ENCODE measurements at regions not wholly inside any gene's neighbourhood (a gene's known extent, or its start where the extent isn't known, plus 50 kb on each side); places are given as distances from the start of the nearest gene placed in this dataset.
"Not testable (repeated sequence)": the region's sequence is repeated elsewhere in the genome, so short reads cannot be mapped to it uniquely, and the experiment has no call there.

GRCh38 chr6:167707686-167708500, 118.8 kb upstream of the AFDN start:
- no peak overlapping the region for H2BK120ac ChIP-seq (ENCODE audit: insufficient read depth, low read length, poor library complexity)
- peaks cover 3% of the 10 kb centered on the region in 2 experiments for H3K4me1 ChIP-seq (ENCODE audit: control insufficient read depth in 1 of 2, insufficient read depth in 2 of 2, low read length in 2 of 2)
- no CpG with 5 or more reads among the region's 25 CpGs for WGBS (ENCODE audit: extremely low coverage, insufficient coverage, insufficient read length)
- H3K9me3 ChIP-seq (ENCODE audit: insufficient read depth, low read depth, low read length), result peaks cover 7% of the 10 kb centered on the region
- no peaks in the 10 kb centered on the region for H3K79me2 ChIP-seq (ENCODE audit: control insufficient read depth, insufficient read depth, low read length, poor library complexity)
- H3K79me1 ChIP-seq (ENCODE audit: low read length), result no peaks in the 10 kb centered on the region
- no peak overlapping the region for H2BK5ac ChIP-seq (ENCODE audit: low read depth, low read length, poor library complexity)
- H3K4ac ChIP-seq (ENCODE audit: low read depth, low read length), result no peak overlapping the region
- no peak overlapping the region for H3K4me3 ChIP-seq (ENCODE audit: low read depth, low read length)
- no peak overlapping the region for H4K12ac ChIP-seq (ENCODE audit: low read depth, low read length)
- no peak overlapping the region for H3K4me2 ChIP-seq (ENCODE audit: low read length)
- H3K18ac ChIP-seq (ENCODE audit: low read length), result no peak overlapping the region
- no peak overlapping the region for H4K91ac ChIP-seq (ENCODE audit: low read depth, low read length)
- H2AFZ ChIP-seq (ENCODE audit: insufficient read depth, low read length, poor library complexity), result no peak overlapping the region
- H3K36me3 ChIP-seq (ENCODE audit: control insufficient read depth in 1 of 2, insufficient read depth in 2 of 2, low read length in 2 of 2), result no peaks in the 10 kb centered on the region
- H3K27ac ChIP-seq (ENCODE audit: low read depth, low read length), result no peak overlapping the region
- no peak overlapping the region for H3K9ac ChIP-seq (ENCODE audit: low read length)
- peak in 1 of 2 donors; percentile 6 for DNase-seq
- no peak overlapping the region for H4K8ac ChIP-seq (ENCODE audit: low read depth, low read length)
- no peaks in the 10 kb centered on the region for H3K27me3 ChIP-seq (ENCODE audit: insufficient read depth, low read length)
- H3K23ac ChIP-seq (ENCODE audit: low read length), result no peak overlapping the region
- H2AK5ac ChIP-seq (ENCODE audit: low read length), result no peak overlapping the region
- no peak overlapping the region for H3K14ac ChIP-seq (ENCODE audit: low read length)
- no peak overlapping the region for H2BK12ac ChIP-seq (ENCODE audit: low read length)

DNA sequence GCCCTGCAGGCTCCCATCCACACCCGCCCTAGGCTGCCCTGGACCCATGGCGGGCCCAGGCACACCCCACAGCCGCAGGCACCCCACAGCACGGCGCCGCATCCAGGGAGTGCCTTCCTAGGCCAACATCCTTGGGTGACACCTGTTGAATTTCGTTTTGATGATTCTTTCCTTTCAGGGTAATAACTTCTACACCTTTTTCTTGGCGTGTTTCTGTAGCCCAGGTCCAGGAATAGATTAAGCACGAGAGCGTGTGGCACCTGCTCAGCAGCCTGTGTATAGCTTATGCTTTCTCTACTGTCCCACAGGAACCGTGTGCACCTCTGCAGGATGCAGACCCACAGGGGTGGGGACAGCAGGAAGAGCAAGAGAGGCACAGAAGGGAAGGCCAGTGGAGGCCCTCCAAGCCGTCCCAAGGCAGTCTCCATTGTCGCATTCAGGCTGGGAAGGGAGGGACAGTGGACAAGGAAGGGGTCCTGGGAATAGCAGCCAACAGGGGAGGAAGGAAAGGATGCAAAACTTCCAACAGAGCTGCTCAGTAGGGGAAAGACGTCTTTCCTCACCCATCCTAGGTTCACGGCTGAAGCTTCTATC, 118.1 kb upstream of the AFDN start:
- DNase-seq, result no peak
- no peak overlapping the region for H3K27ac ChIP-seq (ENCODE audit: low read depth, low read length)
- H2AFZ ChIP-seq (ENCODE audit: insufficient read depth, low read length, poor library complexity), result no peak overlapping the region
- H3K4me2 ChIP-seq (ENCODE audit: low read length), result no peak overlapping the region
- no peak overlapping the region for H3K14ac ChIP-seq (ENCODE audit: low read length)
- H3K27me3 ChIP-seq (ENCODE audit: insufficient read depth, low read length), result no peaks in the 10 kb centered on the region
- no peak overlapping the region for H3K4ac ChIP-seq (ENCODE audit: low read depth, low read length)
- peaks cover 6% of the 10 kb centered on the region for H3K9me3 ChIP-seq (ENCODE audit: insufficient read depth, low read depth, low read length)
- H3K18ac ChIP-seq (ENCODE audit: low read length), result no peak overlapping the region
- no peak overlapping the region for H4K12ac ChIP-seq (ENCODE audit: low read depth, low read length)
- no peaks in the 10 kb centered on the region for H3K79me2 ChIP-seq (ENCODE audit: control insufficient read depth, insufficient read depth, low read length, poor library complexity)
- H4K91ac ChIP-seq (ENCODE audit: low read depth, low read length), result no peak overlapping the region
- H3K36me3 ChIP-seq (ENCODE audit: control insufficient read depth in 1 of 2, insufficient read depth in 2 of 2, low read length in 2 of 2), result no peaks in the 10 kb centered on the region
- no peaks in the 10 kb centered on the region for H3K79me1 ChIP-seq (ENCODE audit: low read length)
- H4K8ac ChIP-seq (ENCODE audit: low read depth, low read length), result no peak overlapping the region
- no peak overlapping the region for H3K23ac ChIP-seq (ENCODE audit: low read length)
- no peak overlapping the region for H2BK12ac ChIP-seq (ENCODE audit: low read length)
- no peak overlapping the region for H2BK5ac ChIP-seq (ENCODE audit: low read depth, low read length, poor library complexity)
- WGBS (ENCODE audit: extremely low coverage, insufficient coverage, insufficient read length), result no CpG with 5 or more reads among the region's 15 CpGs
- H3K4me3 ChIP-seq (ENCODE audit: low read depth, low read length), result no peak overlapping the region
- H3K9ac ChIP-seq (ENCODE audit: low read length), result no peak overlapping the region
- H3K4me1 ChIP-seq (ENCODE audit: control insufficient read depth in 1 of 2, insufficient read depth in 2 of 2, low read length in 2 of 2), result peaks cover 3% of the 10 kb centered on the region in 2 experiments
- H2BK120ac ChIP-seq (ENCODE audit: insufficient read depth, low read length, poor library complexity), result no peak overlapping the region
- H2AK5ac ChIP-seq (ENCODE audit: low read length), result no peak overlapping the region

DNA sequence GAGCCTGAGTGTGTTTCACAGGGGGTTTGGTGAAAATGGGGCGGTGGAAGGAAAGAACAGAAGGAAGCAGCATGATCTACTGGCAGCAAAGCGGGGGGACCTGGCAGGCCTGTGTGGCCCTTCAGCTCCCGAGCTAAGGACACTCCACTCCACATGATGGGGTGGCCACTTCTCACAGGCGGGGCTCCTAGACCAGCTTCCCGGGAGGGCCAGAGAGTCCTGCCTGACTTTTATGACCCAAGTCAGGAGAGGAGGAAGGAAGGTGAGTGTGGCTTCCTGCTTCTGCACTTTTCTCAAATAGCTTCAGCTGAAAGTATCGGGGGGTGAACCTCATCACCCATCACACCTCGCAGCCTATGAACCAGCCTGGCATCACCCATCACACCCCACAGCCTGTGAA, 117.5 kb upstream of the AFDN start:
- H3K23ac ChIP-seq (ENCODE audit: low read length), result no peak overlapping the region
- H3K9ac ChIP-seq (ENCODE audit: low read length), result no peak overlapping the region
- H3K27ac ChIP-seq (ENCODE audit: low read depth, low read length), result no peak overlapping the region
- H3K18ac ChIP-seq (ENCODE audit: low read length), result no peak overlapping the region
- H3K9me3 ChIP-seq (ENCODE audit: insufficient read depth, low read depth, low read length), result peaks cover 4% of the 10 kb centered on the region
- no peak overlapping the region for H2BK120ac ChIP-seq (ENCODE audit: insufficient read depth, low read length, poor library complexity)
- no peaks in the 10 kb centered on the region for H3K36me3 ChIP-seq (ENCODE audit: control insufficient read depth in 1 of 2, insufficient read depth in 2 of 2, low read length in 2 of 2)
- H4K91ac ChIP-seq (ENCODE audit: low read depth, low read length), result no peak overlapping the region
- H3K14ac ChIP-seq (ENCODE audit: low read length), result no peak overlapping the region
- WGBS (ENCODE audit: extremely low coverage, insufficient coverage, insufficient read length), result no CpG with 5 or more reads among the region's 7 CpGs
- no peak overlapping the region for H3K4ac ChIP-seq (ENCODE audit: low read depth, low read length)
- H2AFZ ChIP-seq (ENCODE audit: insufficient read depth, low read length, poor library complexity), result no peak overlapping the region
- H3K79me2 ChIP-seq (ENCODE audit: control insufficient read depth, insufficient read depth, low read length, poor library complexity), result no peaks in the 10 kb centered on the region
- no peaks in the 10 kb centered on the region for H3K27me3 ChIP-seq (ENCODE audit: insufficient read depth, low read length)
- H3K79me1 ChIP-seq (ENCODE audit: low read length), result no peaks in the 10 kb centered on the region
- H3K4me2 ChIP-seq (ENCODE audit: low read length), result no peak overlapping the region
- peaks cover 3% of the 10 kb centered on the region in 2 experiments for H3K4me1 ChIP-seq (ENCODE audit: control insufficient read depth in 1 of 2, insufficient read depth in 2 of 2, low read length in 2 of 2)
- H3K4me3 ChIP-seq (ENCODE audit: low read depth, low read length), result no peak overlapping the region
- H4K8ac ChIP-seq (ENCODE audit: low read depth, low read length), result no peak overlapping the region
- no peak overlapping the region for H4K12ac ChIP-seq (ENCODE audit: low read depth, low read length)
- no peak for DNase-seq
- H2BK12ac ChIP-seq (ENCODE audit: low read length), result no peak overlapping the region
- no peak overlapping the region for H2AK5ac ChIP-seq (ENCODE audit: low read length)
- H2BK5ac ChIP-seq (ENCODE audit: low read depth, low read length, poor library complexity), result no peak overlapping the region

GRCh38 chr6:167709776-167710336, 116.9 kb upstream of the AFDN start:
- not testable (repeated sequence) for H3K9ac ChIP-seq (ENCODE audit: low read length); H3K79me2 ChIP-seq (ENCODE audit: control insufficient read depth, insufficient read depth, low read length, poor library complexity); H3K18ac ChIP-seq (ENCODE audit: low read length); H3K4ac ChIP-seq (ENCODE audit: low read depth, low read length); H3K27me3 ChIP-seq (ENCODE audit: insufficient read depth, low read length); H3K9me3 ChIP-seq (ENCODE audit: insufficient read depth, low read depth, low read length); H4K91ac ChIP-seq (ENCODE audit: low read depth, low read length); H3K4me3 ChIP-seq (ENCODE audit: low read depth, low read length); H2AFZ ChIP-seq (ENCODE audit: insufficient read depth, low read length, poor library complexity); H3K4me2 ChIP-seq (ENCODE audit: low read length); H2BK5ac ChIP-seq (ENCODE audit: low read depth, low read length, poor library complexity); H3K23ac ChIP-seq (ENCODE audit: low read length); H2BK120ac ChIP-seq (ENCODE audit: insufficient read depth, low read length, poor library complexity); H4K12ac ChIP-seq (ENCODE audit: low read depth, low read length); H3K4me1 ChIP-seq (ENCODE audit: control insufficient read depth in 1 of 2, insufficient read depth in 2 of 2, low read length in 2 of 2); H3K36me3 ChIP-seq (ENCODE audit: control insufficient read depth in 1 of 2, insufficient read depth in 2 of 2, low read length in 2 of 2); H4K8ac ChIP-seq (ENCODE audit: low read depth, low read length); H3K27ac ChIP-seq (ENCODE audit: low read depth, low read length); H2BK12ac ChIP-seq (ENCODE audit: low read length); H3K14ac ChIP-seq (ENCODE audit: low read length); H2AK5ac ChIP-seq (ENCODE audit: low read length); H3K79me1 ChIP-seq (ENCODE audit: low read length); DNase-seq
- WGBS (ENCODE audit: extremely low coverage, insufficient coverage, insufficient read length), result no CpG with 5 or more reads among the region's 11 CpGs
